Testis (tissue), 2 donors: ENCODE measurements at regions not wholly inside any gene's neighbourhood (a gene's known extent, or its start where the extent isn't known, plus 50 kb on each side); places are given as distances from the start of the nearest gene placed in this dataset.

Experiments used
- DNase-seq: peaks from one replicate; pipeline ENCODE4 v3.0.0-alpha.2; 2019
- H3K27ac ChIP-seq, 2 donors: fragments of 200-600 bp; sonication (generic); one replicate each; pipeline ENCODE4 v1.5.1; 2019
- H3K27me3 ChIP-seq: fragments of 200-600 bp; sonication (generic); one replicate; pipeline ENCODE4 v1.5.1; 2019
- H3K36me3 ChIP-seq: fragments of 200-600 bp; sonication (generic); one replicate; pipeline ENCODE4 v1.5.1; 2017; ENCODE audit warnings: low read depth; ENCODE audit errors: missing control alignments
- H3K4me1 ChIP-seq: fragments of 200-600 bp; sonication (generic); one replicate; pipeline ENCODE4 v1.5.1; 2019
- H3K4me3 ChIP-seq, 2 donors: fragments of 200-600 bp; sonication (generic); one replicate each; pipeline ENCODE4 v1.5.1; 2017 to 2019
- H3K9me3 ChIP-seq: fragments of 200-600 bp; sonication (generic); one replicate; pipeline ENCODE4 v1.5.1; 2017
- POLR2A ChIP-seq: fragments of 450-650 bp; IDR thresholded peaks from one replicate; pipeline ENCODE4 v1.6.1; 2017; ENCODE audit warnings: antibody characterized with exemption, mild to moderate bottlenecking, moderate library complexity
- WGBS, 2 donors: methylation state at CpG; one replicate each; pipeline ENCODE4 v1.1.5; 2018; 5-methylcytosine and 5-hydroxymethylcytosine counted together
- intact Hi-C: fragments of 100-400 bp; cut with DNase I; formaldehyde crosslinking; loops from one replicate; pipeline ENCODE4 v1.15.1; 2023; ENCODE audit warnings: low total_unique reads
- TF ChIP-seq, protein P1 (sequence below), 3 experiments: fragments of 450-650 bp in 2 of 3; fragments of 200-600 bp in 1 of 3; sonication (generic) in 1 of 3; IDR thresholded peaks; one replicate each; pipeline ENCODE4 v1.5.1; 2016 to 2019; ENCODE audit warnings: antibody characterized with exemption in 3 of 3, mild to moderate bottlenecking in 2 of 3, moderate library complexity in 1 of 3

DNA sequence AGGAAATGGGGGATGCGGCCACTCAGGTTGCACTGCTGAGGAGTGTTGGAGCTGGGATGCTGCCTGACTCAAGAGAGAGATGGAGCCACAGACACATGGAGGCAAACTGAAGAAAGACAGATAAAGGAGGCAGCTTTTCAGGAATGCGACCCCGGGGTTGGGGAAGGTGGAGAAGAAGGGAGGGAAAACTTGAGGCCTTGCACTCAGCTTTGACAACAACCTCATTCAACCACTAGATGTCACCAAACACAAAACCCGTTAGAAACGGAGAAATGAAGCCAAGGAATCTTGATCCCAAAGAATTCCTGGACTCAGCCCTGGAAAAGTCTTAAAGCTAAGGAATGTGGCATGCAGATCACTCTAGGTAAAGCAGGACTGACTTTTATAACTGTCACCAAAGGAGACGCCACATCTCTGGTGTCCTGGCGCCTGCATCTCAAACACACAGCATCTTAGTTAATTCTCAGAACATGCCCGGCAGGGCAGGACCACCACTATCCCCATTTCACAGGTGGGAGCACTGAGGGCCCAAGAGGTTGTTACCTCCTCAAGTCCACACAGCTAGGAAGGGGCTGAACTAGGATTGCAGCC lies 59.6 kb upstream of the LMCD1 start:
- Histone ChIP-seq H3K4me1 (peaks cover 11% of the 10 kb centered on the region), H3K4me3 (no peak overlapping the region), H3K9me3 (no peaks in the 10 kb centered on the region), H3K36me3 (no peaks in the 10 kb centered on the region), H3K27me3 (no peaks in the 10 kb centered on the region), H3K27ac (no peak overlapping the region)
- no peak for DNase-seq
- 46 to 52% methylated on average over 8 of the region's 8 CpGs for WGBS, 2 donors
- TF ChIP-seq POLR2A: no peak
- TF ChIP-seq, protein P1, sequence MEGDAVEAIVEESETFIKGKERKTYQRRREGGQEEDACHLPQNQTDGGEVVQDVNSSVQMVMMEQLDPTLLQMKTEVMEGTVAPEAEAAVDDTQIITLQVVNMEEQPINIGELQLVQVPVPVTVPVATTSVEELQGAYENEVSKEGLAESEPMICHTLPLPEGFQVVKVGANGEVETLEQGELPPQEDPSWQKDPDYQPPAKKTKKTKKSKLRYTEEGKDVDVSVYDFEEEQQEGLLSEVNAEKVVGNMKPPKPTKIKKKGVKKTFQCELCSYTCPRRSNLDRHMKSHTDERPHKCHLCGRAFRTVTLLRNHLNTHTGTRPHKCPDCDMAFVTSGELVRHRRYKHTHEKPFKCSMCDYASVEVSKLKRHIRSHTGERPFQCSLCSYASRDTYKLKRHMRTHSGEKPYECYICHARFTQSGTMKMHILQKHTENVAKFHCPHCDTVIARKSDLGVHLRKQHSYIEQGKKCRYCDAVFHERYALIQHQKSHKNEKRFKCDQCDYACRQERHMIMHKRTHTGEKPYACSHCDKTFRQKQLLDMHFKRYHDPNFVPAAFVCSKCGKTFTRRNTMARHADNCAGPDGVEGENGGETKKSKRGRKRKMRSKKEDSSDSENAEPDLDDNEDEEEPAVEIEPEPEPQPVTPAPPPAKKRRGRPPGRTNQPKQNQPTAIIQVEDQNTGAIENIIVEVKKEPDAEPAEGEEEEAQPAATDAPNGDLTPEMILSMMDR (IDR thresholded peaks at IDR 0.05): peak; percentile 56 to 75 (median 68)
- intact Hi-C loops: loop anchor here (10.0 kb wide), 1 partner anchor 183 kb away; no protein-coding TSS in a partner anchor

DNA sequence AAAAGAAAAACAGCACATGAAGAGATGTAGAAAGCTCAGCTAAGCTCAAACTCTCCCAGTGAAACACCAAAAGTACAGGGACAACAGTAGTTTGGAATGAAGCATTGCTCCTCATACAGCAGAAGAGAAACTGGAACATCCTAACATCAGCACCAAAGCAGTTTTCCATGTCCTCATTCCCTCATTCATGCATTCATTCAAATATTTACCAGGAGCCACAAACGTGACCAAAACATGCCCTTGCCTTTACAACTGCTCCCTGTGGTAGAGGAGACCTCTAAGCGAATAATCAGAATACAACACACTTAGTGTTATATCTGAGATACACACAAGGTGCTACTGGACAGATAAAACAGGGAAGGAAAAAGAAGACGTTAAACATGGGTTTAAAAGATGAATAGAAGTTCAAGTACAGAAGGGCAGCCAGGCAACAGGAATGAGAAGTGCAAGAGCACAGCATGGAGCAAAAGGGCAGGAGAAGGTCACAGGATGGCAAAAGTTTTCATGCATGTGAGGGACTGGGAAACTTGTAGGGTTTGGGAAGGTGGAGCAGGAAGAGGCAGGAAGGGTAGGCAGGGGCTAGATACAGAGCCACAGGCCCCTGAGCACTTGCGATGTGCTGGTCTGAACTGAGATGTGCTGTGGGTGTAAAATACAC lies 58.5 kb upstream of the LMCD1 start:
- H3K27ac ChIP-seq: no peak overlapping the region
- WGBS, 2 donors: 58 to 64% methylated on average over 4 of the region's 4 CpGs
- H3K4me3 ChIP-seq: no peak overlapping the region
- H3K36me3 ChIP-seq: no peaks in the 10 kb centered on the region
- H3K9me3 ChIP-seq: no peaks in the 10 kb centered on the region
- H3K27me3 ChIP-seq: no peaks in the 10 kb centered on the region
- TF ChIP-seq, protein P1 (IDR thresholded peaks at IDR 0.05): no peak
- TF ChIP-seq POLR2A: no peak
- DNase-seq: no peak
- H3K4me1 ChIP-seq: peaks cover 11% of the 10 kb centered on the region
- intact Hi-C loops: loop anchor here (10.0 kb wide), 1 partner anchor 182 kb away; no protein-coding TSS in a partner anchor

DNA sequence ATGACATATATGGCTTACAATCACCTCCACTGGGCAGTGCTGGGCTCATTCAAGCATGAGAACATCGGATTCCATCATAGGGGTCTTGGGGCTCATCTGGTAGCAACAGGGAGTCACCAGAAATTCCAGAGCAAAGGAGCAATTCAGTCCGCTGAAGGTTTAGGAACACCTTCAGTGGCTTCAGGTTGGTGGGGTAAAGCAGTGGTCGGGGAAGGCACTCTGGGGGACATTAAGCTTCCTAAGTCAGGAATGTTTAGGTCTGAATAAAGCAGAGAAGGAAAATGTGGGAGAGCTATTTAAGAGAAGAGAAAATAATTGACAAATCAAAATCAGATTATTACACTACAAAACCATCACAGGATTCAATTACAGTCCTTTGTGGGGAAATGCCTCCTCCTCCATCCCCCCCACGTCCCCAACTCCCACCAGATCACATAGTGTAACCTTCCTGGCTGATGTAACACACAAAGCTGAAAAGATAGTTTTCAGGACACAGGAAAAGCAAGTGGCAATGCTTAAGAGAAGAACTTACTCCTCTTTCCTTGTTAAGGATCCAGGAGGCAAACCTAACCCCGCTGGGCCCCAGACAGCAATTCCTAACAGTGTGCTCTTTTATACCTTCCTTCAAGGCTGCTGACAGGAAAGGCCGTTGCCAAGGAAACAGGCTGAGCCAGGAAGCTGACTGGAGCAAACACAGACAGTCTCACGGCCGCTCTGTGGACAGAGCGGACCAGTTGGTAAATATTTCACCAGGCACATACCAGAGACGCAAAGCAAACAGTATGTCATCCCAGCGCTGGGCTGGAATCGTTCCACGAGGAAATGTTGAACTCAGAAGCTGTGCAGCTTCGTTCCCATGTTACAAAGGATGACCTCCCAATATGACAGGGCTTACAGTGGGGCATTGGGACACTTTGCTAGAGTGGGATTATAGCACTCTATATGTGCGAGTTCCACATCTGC lies 57.5 kb upstream of the LMCD1 start:
- Histone ChIP-seq H3K9me3 (no peaks in the 10 kb centered on the region), H3K4me3 (no peak overlapping the region), H3K27ac (peak overlapping the region; percentile 14 to 78), H3K36me3 (no peaks in the 10 kb centered on the region), H3K4me1 (peaks cover 11% of the 10 kb centered on the region), H3K27me3 (no peaks in the 10 kb centered on the region)
- TF ChIP-seq, protein P1 (IDR thresholded peaks at IDR 0.05): no peak
- no peak for TF ChIP-seq POLR2A
- 36 to 54% methylated on average over 15 of the region's 15 CpGs for WGBS, 2 donors
- intact Hi-C loops: loop anchor here (10.0 kb wide), 1 partner anchor 181 kb away; no protein-coding TSS in a partner anchor
- DNase-seq: peak; percentile 80

DNA sequence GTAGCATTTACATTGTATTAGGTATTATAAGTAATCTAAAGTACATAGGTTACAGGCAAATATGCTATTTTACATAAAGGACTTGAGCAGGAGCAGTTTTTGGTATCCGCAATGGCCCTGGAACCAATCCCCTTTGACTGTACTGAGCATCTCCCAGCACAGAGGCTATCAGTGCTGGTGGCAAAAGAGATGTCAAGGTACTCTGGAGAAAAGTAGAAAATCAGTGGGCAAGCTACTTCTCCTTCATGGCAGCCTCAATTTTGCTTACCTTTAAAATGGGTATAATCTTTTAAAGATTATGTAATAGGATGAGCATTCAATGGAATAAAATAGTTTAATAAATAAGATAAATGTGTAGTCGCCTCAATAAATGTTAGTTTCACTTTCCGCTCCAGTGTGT lies 56.7 kb upstream of the LMCD1 start:
- Histone ChIP-seq H3K36me3 (no peaks in the 10 kb centered on the region), H3K27ac (no peak overlapping the region), H3K9me3 (no peaks in the 10 kb centered on the region), H3K4me3 (no peak overlapping the region), H3K4me1 (peaks cover 11% of the 10 kb centered on the region), H3K27me3 (no peaks in the 10 kb centered on the region)
- TF ChIP-seq, protein P1 (IDR thresholded peaks at IDR 0.05): no peak
- no peak for TF ChIP-seq POLR2A
- intact Hi-C loops: loop anchor here (10.0 kb wide), 1 partner anchor 180 kb away; no protein-coding TSS in a partner anchor
- no peak for DNase-seq
- WGBS, 2 donors: 86 to 97% methylated on average over 3 of the region's 3 CpGs
